IPS-20b (cell line): ENCODE measurements at regions not wholly inside any gene's neighbourhood (a gene's known extent, or its start where the extent isn't known, plus 50 kb on each side); places are given as distances from the start of the nearest gene placed in this dataset.
"Not testable (repeated sequence)": the region's sequence is repeated elsewhere in the genome, so short reads cannot be mapped to it uniquely, and the experiment has no call there.

Experiments
- H3K27ac ChIP-seq: one replicate; pipeline ENCODE4 v1.5.1; 2013; ENCODE audit warnings: low read length
- H3K27me3 ChIP-seq: 2 replicates; pipeline ENCODE4 v1.6.1; 2013; ENCODE audit warnings: mild to moderate bottlenecking, low read length, inconsistent platforms; ENCODE audit not compliant: insufficient read depth
- H3K36me3 ChIP-seq: 2 replicates; pipeline ENCODE4 v1.6.1; 2013; ENCODE audit warnings: low read depth, mild to moderate bottlenecking, inconsistent platforms, low read length, moderate library complexity; ENCODE audit not compliant: insufficient read depth
- H3K4me1 ChIP-seq: 2 replicates; pipeline ENCODE4 v1.6.1; 2013; ENCODE audit warnings: mild to moderate bottlenecking, control low read depth, inconsistent platforms, low read length, moderate library complexity; ENCODE audit not compliant: insufficient read depth
- H3K4me3 ChIP-seq: 2 replicates; pipeline ENCODE4 v1.5.1; 2013; ENCODE audit warnings: mild to moderate bottlenecking, low read length, inconsistent platforms
- H3K9ac ChIP-seq: 2 replicates; pipeline ENCODE4 v1.6.1; 2013; ENCODE audit warnings: low read depth, mild to moderate bottlenecking, inconsistent platforms, low read length, moderate library complexity
- H3K9me3 ChIP-seq: 2 replicates; pipeline ENCODE4 v1.6.1; 2013; ENCODE audit warnings: mild to moderate bottlenecking, low read depth, low read length, inconsistent platforms; ENCODE audit not compliant: insufficient read depth

GRCh38 chr3:157588386-157589060 is 85.3 kb upstream of the VEPH1 start:
- H3K9ac ChIP-seq = no peak overlapping the region
- H3K9me3 ChIP-seq = no peaks in the 10 kb centered on the region
- no peaks in the 10 kb centered on the region for H3K36me3 ChIP-seq
- H3K4me1 ChIP-seq = peaks cover 6% of the 10 kb centered on the region; the same call in 1 of the 2 replicates
- no peak overlapping the region for H3K4me3 ChIP-seq
- H3K27ac ChIP-seq = no peak overlapping the region
- H3K27me3 ChIP-seq = no peaks in the 10 kb centered on the region

GRCh38 chr3:157586293-157586692 is 83.1 kb upstream of the VEPH1 start:
- H3K4me1 ChIP-seq = peaks cover 6% of the 10 kb centered on the region; the same call in 1 of the 2 replicates
- H3K4me3 ChIP-seq = no peak overlapping the region
- no peak overlapping the region for H3K27ac ChIP-seq
- H3K36me3 ChIP-seq = no peaks in the 10 kb centered on the region
- no peak overlapping the region for H3K9ac ChIP-seq
- H3K27me3 ChIP-seq = no peaks in the 10 kb centered on the region
- H3K9me3 ChIP-seq = no peaks in the 10 kb centered on the region

- no peak overlapping the region for H3K9ac ChIP-seq
- H3K4me3 ChIP-seq = no peak overlapping the region
- H3K27me3 ChIP-seq = no peaks in the 10 kb centered on the region
- H3K27ac ChIP-seq = no peak overlapping the region
- H3K36me3 ChIP-seq = no peaks in the 10 kb centered on the region
- peaks cover 6% of the 10 kb centered on the region; the same call in 1 of the 2 replicates for H3K4me1 ChIP-seq
- no peaks in the 10 kb centered on the region for H3K9me3 ChIP-seq
These were observed 82.2 kb upstream of the VEPH1 start for GRCh38 chr3:157585386-157585785.

GRCh38 chr3:157582637-157582973 is 79.4 kb upstream of the VEPH1 start:
- no peak overlapping the region for H3K27ac ChIP-seq
- H3K9ac ChIP-seq = no peak overlapping the region
- no peaks in the 10 kb centered on the region for H3K9me3 ChIP-seq
- no peaks in the 10 kb centered on the region for H3K27me3 ChIP-seq
- H3K36me3 ChIP-seq = no peaks in the 10 kb centered on the region
- H3K4me3 ChIP-seq = no peak overlapping the region
- H3K4me1 ChIP-seq = no peaks in the 10 kb centered on the region

- not testable (repeated sequence) for H3K27me3 ChIP-seq, H3K4me3 ChIP-seq, H3K4me1 ChIP-seq, H3K9ac ChIP-seq, H3K36me3 ChIP-seq, H3K27ac ChIP-seq, H3K9me3 ChIP-seq
These were observed 78.9 kb upstream of the VEPH1 start for GRCh38 chr3:157581956-157582636.

GRCh38 chr3:157581371-157581770 is 78.2 kb upstream of the VEPH1 start:
- Histone ChIP-seq H3K9me3 (no peaks in the 10 kb centered on the region), H3K9ac (no peak overlapping the region), H3K27me3 (no peaks in the 10 kb centered on the region), H3K4me3 (no peak overlapping the region), H3K4me1 (no peaks in the 10 kb centered on the region), H3K36me3 (no peaks in the 10 kb centered on the region), H3K27ac (no peak overlapping the region)

GRCh38 chr3:157578181-157578580 is 75.0 kb upstream of the VEPH1 start:
- Histone ChIP-seq H3K36me3 (no peaks in the 10 kb centered on the region), H3K9me3 (no peaks in the 10 kb centered on the region), H3K27ac (no peak overlapping the region), H3K4me1 (no peaks in the 10 kb centered on the region), H3K27me3 (no peaks in the 10 kb centered on the region), H3K4me3 (no peak overlapping the region), H3K9ac (no peak overlapping the region)

- Histone ChIP-seq H3K36me3 (no peaks in the 10 kb centered on the region), H3K9me3 (no peaks in the 10 kb centered on the region), H3K27ac (no peak overlapping the region), H3K9ac (no peak overlapping the region), H3K4me1 (no peaks in the 10 kb centered on the region), H3K27me3 (no peaks in the 10 kb centered on the region), H3K4me3 (no peak overlapping the region)
These were observed 71.3 kb upstream of the VEPH1 start for GRCh38 chr3:157574531-157574930.

- Histone ChIP-seq H3K9ac (no peak overlapping the region), H3K36me3 (no peaks in the 10 kb centered on the region), H3K4me3 (no peak overlapping the region), H3K27ac (no peak overlapping the region), H3K27me3 (no peaks in the 10 kb centered on the region), H3K9me3 (no peaks in the 10 kb centered on the region), H3K4me1 (no peaks in the 10 kb centered on the region)
These were observed 70.7 kb upstream of the VEPH1 start for GRCh38 chr3:157573780-157574378.

- Histone ChIP-seq H3K27ac (no peak overlapping the region), H3K9ac (no peak overlapping the region), H3K4me3 (no peak overlapping the region), H3K36me3 (no peaks in the 10 kb centered on the region), H3K4me1 (no peaks in the 10 kb centered on the region), H3K27me3 (no peaks in the 10 kb centered on the region), H3K9me3 (no peaks in the 10 kb centered on the region)
These were observed 70.1 kb upstream of the VEPH1 start for GRCh38 chr3:157573281-157573680.

- H3K4me3 ChIP-seq = no peak overlapping the region
- H3K27me3 ChIP-seq = no peaks in the 10 kb centered on the region
- H3K36me3 ChIP-seq = no peaks in the 10 kb centered on the region
- no peak overlapping the region for H3K9ac ChIP-seq
- no peaks in the 10 kb centered on the region for H3K9me3 ChIP-seq
- no peaks in the 10 kb centered on the region for H3K4me1 ChIP-seq
- no peak overlapping the region for H3K27ac ChIP-seq
These were observed 69.5 kb upstream of the VEPH1 start for GRCh38 chr3:157572559-157573270.
